ENCODE measurements at regions not wholly inside any gene's neighbourhood (a gene's known extent, or its start where the extent isn't known, plus 50 kb on each side); places are given as distances from the start of the nearest gene placed in this dataset.

- H3K27me3 Mint-ChIP-seq: peaks cover 0 to 12% of the 10 kb centered on the region in 2 donors
Measured at GRCh38 chr18:44198612-44199284, 481.9 kb upstream of the SETBP1 start.

GRCh38 chr18:44213293-44213692 lies 467.4 kb upstream of the SETBP1 start:
- ATAC-seq (replicated peaks): no peak
- H3K27me3 Mint-ChIP-seq: no peaks in the 10 kb centered on the region
- DNase-seq: no peak
- no peaks in the 10 kb centered on the region for H3K9me3 Mint-ChIP-seq
- H3K36me3 Mint-ChIP-seq (ENCODE audit: insufficient read depth): no peaks in the 10 kb centered on the region
- no peaks in the 10 kb centered on the region for H3K4me1 Mint-ChIP-seq (ENCODE audit: low read depth in 2 of 2)
- H3K4me3 Mint-ChIP-seq: no peak overlapping the region
- no peak overlapping the region for H3K27ac Mint-ChIP-seq

More at GRCh38 chr18:44198612-44199284, 481.9 kb upstream of the SETBP1 start:
- DNase-seq (no peak), ATAC-seq (replicated peaks) (no peak)
- Mint-ChIP-seq H3K27ac (no peak overlapping the region), H3K9me3 (no peaks in the 10 kb centered on the region), H3K4me1 (ENCODE audit: low read depth in 2 of 2) (no peaks in the 10 kb centered on the region), H3K4me3 (no peak overlapping the region), H3K36me3 (ENCODE audit: insufficient read depth) (no peaks in the 10 kb centered on the region)

GRCh38 chr18:44214396-44214795 lies 466.3 kb upstream of the SETBP1 start:
- no peaks in the 10 kb centered on the region for H3K9me3 Mint-ChIP-seq
- no peaks in the 10 kb centered on the region for H3K27me3 Mint-ChIP-seq
- ATAC-seq (replicated peaks): no peak
- H3K27ac Mint-ChIP-seq: no peak overlapping the region
- no peak for DNase-seq
- no peak overlapping the region for H3K4me3 Mint-ChIP-seq
- no peaks in the 10 kb centered on the region for H3K36me3 Mint-ChIP-seq (ENCODE audit: insufficient read depth)
- H3K4me1 Mint-ChIP-seq (ENCODE audit: low read depth in 2 of 2): no peaks in the 10 kb centered on the region

- ATAC-seq (replicated peaks) (no peak), DNase-seq (no peak)
- no peaks in the 10 kb centered on the region for H3K9me3 Mint-ChIP-seq
- H3K4me3 Mint-ChIP-seq: no peak overlapping the region
- H3K27me3 Mint-ChIP-seq: no peaks in the 10 kb centered on the region
- no peaks in the 10 kb centered on the region for H3K4me1 Mint-ChIP-seq (ENCODE audit: low read depth in 2 of 2)
- H3K27ac Mint-ChIP-seq: no peak overlapping the region
- no peaks in the 10 kb centered on the region for H3K36me3 Mint-ChIP-seq (ENCODE audit: insufficient read depth)
Measured at GRCh38 chr18:44216169-44216568, 464.5 kb upstream of the SETBP1 start.

GRCh38 chr18:44227501-44227900 lies 453.2 kb upstream of the SETBP1 start:
- no peak for DNase-seq
- Mint-ChIP-seq H3K27me3 (peaks cover 0 to 12% of the 10 kb centered on the region in 2 donors), H3K9me3 (peaks cover 0 to 8% of the 10 kb centered on the region in 2 donors), H3K4me1 (ENCODE audit: low read depth in 2 of 2) (no peaks in the 10 kb centered on the region), H3K27ac (no peak overlapping the region), H3K36me3 (ENCODE audit: insufficient read depth) (no peaks in the 10 kb centered on the region), H3K4me3 (no peak overlapping the region)
- ATAC-seq (replicated peaks): no peak

GRCh38 chr18:44229693-44230108 lies 451.0 kb upstream of the SETBP1 start:
- peaks cover 0 to 12% of the 10 kb centered on the region in 2 donors for H3K27me3 Mint-ChIP-seq
- H3K36me3 Mint-ChIP-seq (ENCODE audit: insufficient read depth): no peaks in the 10 kb centered on the region
- no peak overlapping the region for H3K4me3 Mint-ChIP-seq
- ATAC-seq (replicated peaks) (no peak), DNase-seq (no peak)
- H3K4me1 Mint-ChIP-seq (ENCODE audit: low read depth in 2 of 2): no peaks in the 10 kb centered on the region
- H3K9me3 Mint-ChIP-seq: peaks cover 0 to 8% of the 10 kb centered on the region in 2 donors
- no peak overlapping the region for H3K27ac Mint-ChIP-seq

- no peak overlapping the region for H3K4me3 Mint-ChIP-seq
- H3K36me3 Mint-ChIP-seq (ENCODE audit: insufficient read depth): no peaks in the 10 kb centered on the region
- no peaks in the 10 kb centered on the region for H3K4me1 Mint-ChIP-seq (ENCODE audit: low read depth in 2 of 2)
- H3K27me3 Mint-ChIP-seq: no peaks in the 10 kb centered on the region
- H3K9me3 Mint-ChIP-seq: peaks cover 0 to 4% of the 10 kb centered on the region in 2 donors
- ATAC-seq (replicated peaks) (no peak), DNase-seq (no peak)
- no peak overlapping the region for H3K27ac Mint-ChIP-seq
Measured at GRCh38 chr18:44231936-44232335, 448.8 kb upstream of the SETBP1 start.

- Mint-ChIP-seq H3K4me3 (no peak overlapping the region), H3K4me1 (ENCODE audit: low read depth in 2 of 2) (no peaks in the 10 kb centered on the region), H3K36me3 (ENCODE audit: insufficient read depth) (no peaks in the 10 kb centered on the region), H3K27ac (no peak overlapping the region), H3K9me3 (peaks cover 0 to 6% of the 10 kb centered on the region in 2 donors), H3K27me3 (no peaks in the 10 kb centered on the region)
- no peak for DNase-seq
- no peak for ATAC-seq (replicated peaks)
Measured at GRCh38 chr18:44232500-44232899, 448.2 kb upstream of the SETBP1 start.

- ATAC-seq (replicated peaks) (no peak), DNase-seq (no peak)
- H3K27ac Mint-ChIP-seq: no peak overlapping the region
- no peaks in the 10 kb centered on the region for H3K4me1 Mint-ChIP-seq (ENCODE audit: low read depth in 2 of 2)
- no peak overlapping the region for H3K4me3 Mint-ChIP-seq
- no peaks in the 10 kb centered on the region for H3K27me3 Mint-ChIP-seq
- H3K36me3 Mint-ChIP-seq (ENCODE audit: insufficient read depth): no peaks in the 10 kb centered on the region
- peaks cover 0 to 8% of the 10 kb centered on the region in 2 donors for H3K9me3 Mint-ChIP-seq
Measured at GRCh38 chr18:44238454-44238853, 442.2 kb upstream of the SETBP1 start.

GRCh38 chr18:44238911-44239310 lies 441.8 kb upstream of the SETBP1 start:
- H3K27ac Mint-ChIP-seq: no peak overlapping the region
- H3K9me3 Mint-ChIP-seq: peaks cover 0 to 8% of the 10 kb centered on the region in 2 donors
- no peak overlapping the region for H3K4me3 Mint-ChIP-seq
- no peak for ATAC-seq (replicated peaks)
- H3K27me3 Mint-ChIP-seq: no peaks in the 10 kb centered on the region
- H3K4me1 Mint-ChIP-seq (ENCODE audit: low read depth in 2 of 2): no peaks in the 10 kb centered on the region
- no peaks in the 10 kb centered on the region for H3K36me3 Mint-ChIP-seq (ENCODE audit: insufficient read depth)
- DNase-seq: no peak

- Mint-ChIP-seq H3K27me3 (no peaks in the 10 kb centered on the region), H3K27ac (no peak overlapping the region), H3K4me3 (no peak overlapping the region), H3K9me3 (peaks cover 0 to 8% of the 10 kb centered on the region in 2 donors), H3K36me3 (ENCODE audit: insufficient read depth) (no peaks in the 10 kb centered on the region), H3K4me1 (ENCODE audit: low read depth in 2 of 2) (no peaks in the 10 kb centered on the region)
- DNase-seq (no peak), ATAC-seq (replicated peaks) (no peak)
Measured at GRCh38 chr18:44241020-44241419, 439.7 kb upstream of the SETBP1 start.

- DNase-seq (no peak), ATAC-seq (replicated peaks) (no peak)
- Mint-ChIP-seq H3K27me3 (no peaks in the 10 kb centered on the region), H3K4me3 (no peak overlapping the region), H3K9me3 (no peaks in the 10 kb centered on the region), H3K4me1 (ENCODE audit: low read depth in 2 of 2) (no peaks in the 10 kb centered on the region), H3K27ac (no peak overlapping the region), H3K36me3 (ENCODE audit: insufficient read depth) (no peaks in the 10 kb centered on the region)
Measured at GRCh38 chr18:44245019-44245418, 435.7 kb upstream of the SETBP1 start.

- no peak for ATAC-seq (replicated peaks)
- Mint-ChIP-seq H3K27ac (no peak overlapping the region), H3K36me3 (ENCODE audit: insufficient read depth) (no peaks in the 10 kb centered on the region), H3K4me3 (no peak overlapping the region), H3K9me3 (no peaks in the 10 kb centered on the region), H3K4me1 (ENCODE audit: low read depth in 2 of 2) (no peaks in the 10 kb centered on the region), H3K27me3 (no peaks in the 10 kb centered on the region)
- DNase-seq: no peak
Measured at GRCh38 chr18:44246001-44246400, 434.7 kb upstream of the SETBP1 start.

GRCh38 chr18:44258086-44258485 lies 422.6 kb upstream of the SETBP1 start:
- H3K36me3 Mint-ChIP-seq (ENCODE audit: insufficient read depth): no peaks in the 10 kb centered on the region
- DNase-seq: no peak
- no peak for ATAC-seq (replicated peaks)
- no peak overlapping the region for H3K4me3 Mint-ChIP-seq
- H3K4me1 Mint-ChIP-seq (ENCODE audit: low read depth in 2 of 2): no peaks in the 10 kb centered on the region
- peaks cover 0 to 15% of the 10 kb centered on the region in 2 donors for H3K27me3 Mint-ChIP-seq
- H3K9me3 Mint-ChIP-seq: peaks cover 11 to 13% of the 10 kb centered on the region in 2 donors
- no peak overlapping the region for H3K27ac Mint-ChIP-seq
